ENCODE measurements at regions not wholly inside any gene's neighbourhood (a gene's known extent, or its start where the extent isn't known, plus 50 kb on each side); places are given as distances from the start of the nearest gene placed in this dataset.
"Not testable (repeated sequence)": the region's sequence is repeated elsewhere in the genome, so short reads cannot be mapped to it uniquely, and the experiment has no call there.

- no peak overlapping the region for H3K27ac ChIP-seq
Measured at GRCh38 chrX:110915111-110915510, 119.5 kb upstream of the CHRDL1 start.

DNA sequence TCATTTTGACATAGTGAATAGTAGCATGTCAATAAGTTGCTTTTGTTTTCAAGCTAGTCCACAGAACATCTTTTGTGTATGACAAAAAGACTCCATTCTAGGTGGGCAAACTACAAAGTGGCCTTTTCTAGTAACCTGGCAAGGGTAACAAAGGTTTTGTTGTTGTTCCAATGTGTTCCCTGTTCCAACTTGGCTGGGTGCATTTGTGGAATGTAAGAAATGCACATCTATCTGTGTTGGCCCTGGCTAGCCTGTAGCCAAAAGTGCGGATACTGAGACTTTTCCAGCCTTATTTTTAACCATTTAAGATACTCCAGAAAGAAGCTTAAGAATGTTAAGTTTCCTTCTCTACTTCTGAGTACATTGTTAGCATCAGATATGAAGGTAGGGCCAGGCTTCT is 118.7 kb upstream of the CHRDL1 start:
- H3K4me3 ChIP-seq = no peak overlapping the region
- no peak for TF ChIP-seq CTCF (IDR thresholded peaks at IDR 0.05)
- no peak for TF ChIP-seq POLR2AphosphoS5 (IDR thresholded peaks at IDR 0.05)
- TF ChIP-seq POLR2A (IDR thresholded peaks at IDR 0.05) = no peak
- TF ChIP-seq EP300 (IDR thresholded peaks at IDR 0.05) = no peak
- H3K36me3 ChIP-seq = no peaks in the 10 kb centered on the region
- no peaks in the 10 kb centered on the region for H3K4me1 ChIP-seq
- intact Hi-C loops (cut with DNase I) = no loop called here
- H3K27me3 ChIP-seq = peaks cover 0 to 3% (median 0%) of the 10 kb centered on the region in 3 donors
- H3K9me3 ChIP-seq = no peaks in the 10 kb centered on the region
- DNase-seq = no peak
- no peak overlapping the region for H3K27ac ChIP-seq
- WGBS, 2 donors = 61 to 85% methylated on average over 1 of the region's 1 CpG

More at GRCh38 chrX:110915111-110915510, 119.5 kb upstream of the CHRDL1 start:
- Histone ChIP-seq H3K27me3 (peaks cover 0 to 3% (median 0%) of the 10 kb centered on the region in 3 donors), H3K36me3 (no peaks in the 10 kb centered on the region), H3K4me3 (no peak overlapping the region), H3K4me1 (no peaks in the 10 kb centered on the region), H3K9me3 (no peaks in the 10 kb centered on the region)
- no peak for DNase-seq
- no peak for TF ChIP-seq CTCF (IDR thresholded peaks at IDR 0.05)
- no peak for TF ChIP-seq EP300 (IDR thresholded peaks at IDR 0.05)
- no peak for TF ChIP-seq POLR2AphosphoS5 (IDR thresholded peaks at IDR 0.05)
- TF ChIP-seq POLR2A (IDR thresholded peaks at IDR 0.05) = no peak
- intact Hi-C loops (cut with DNase I) = no loop called here
- 81% methylated on average over 3 of the region's 3 CpGs for WGBS, 2 donors

- not testable (repeated sequence) for H3K4me3 ChIP-seq
Measured at GRCh38 chrX:110904747-110905146, 109.1 kb upstream of the CHRDL1 start.

DNA sequence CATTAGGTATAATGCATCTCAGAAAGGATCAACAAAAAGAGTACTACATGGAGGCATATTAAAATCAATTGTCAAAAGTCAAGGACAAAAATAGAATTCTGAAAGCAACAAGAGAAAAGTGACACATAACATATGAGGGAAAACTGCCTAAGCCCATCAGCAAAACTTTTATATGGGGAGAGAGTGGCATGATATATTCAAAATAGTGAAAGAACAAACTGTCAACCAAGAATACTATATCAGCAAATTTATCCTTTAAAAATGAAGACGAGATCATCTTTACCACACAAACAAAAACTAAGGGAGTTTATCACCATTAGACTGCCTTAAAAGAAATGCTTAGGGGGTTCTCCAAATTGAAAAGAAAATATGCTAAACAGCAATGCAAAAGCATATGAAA is 86.4 kb upstream of the CHRDL1 start:
- TF ChIP-seq EP300 (IDR thresholded peaks at IDR 0.05) (no peak), POLR2AphosphoS5 (IDR thresholded peaks at IDR 0.05) (no peak), CTCF (IDR thresholded peaks at IDR 0.05) (no peak), POLR2A (IDR thresholded peaks at IDR 0.05) (no peak)
- Histone ChIP-seq H3K4me3 (no peak overlapping the region), H3K36me3 (no peaks in the 10 kb centered on the region), H3K9me3 (no peaks in the 10 kb centered on the region), H3K27me3 (no peaks in the 10 kb centered on the region), H3K4me1 (no peaks in the 10 kb centered on the region), H3K27ac (no peak overlapping the region)
- 76 to 84% methylated on average over 1 of the region's 1 CpG for WGBS, 2 donors
- no peak for DNase-seq
- intact Hi-C loops (cut with DNase I) = no loop called here

More at GRCh38 chrX:110904747-110905146, 109.1 kb upstream of the CHRDL1 start:
- intact Hi-C loops (cut with DNase I); H3K27me3 ChIP-seq; DNase-seq; H3K4me1 ChIP-seq; H3K36me3 ChIP-seq; H3K9me3 ChIP-seq; H3K27ac ChIP-seq: not testable (repeated sequence)

GRCh38 chrX:110877326-110877725 is 81.7 kb upstream of the CHRDL1 start:
- Histone ChIP-seq H3K4me1 (no peaks in the 10 kb centered on the region), H3K4me3 (no peak overlapping the region), H3K27ac (no peak overlapping the region), H3K27me3 (no peaks in the 10 kb centered on the region), H3K9me3 (no peaks in the 10 kb centered on the region), H3K36me3 (no peaks in the 10 kb centered on the region)
- DNase-seq = no peak
- intact Hi-C loops (cut with DNase I) = no loop called here
- TF ChIP-seq CTCF (IDR thresholded peaks at IDR 0.05) (no peak), POLR2A (IDR thresholded peaks at IDR 0.05) (no peak), EP300 (IDR thresholded peaks at IDR 0.05) (no peak), POLR2AphosphoS5 (IDR thresholded peaks at IDR 0.05) (no peak)

Data from sigmoid colon (tissue), 6 donors.